Mesothelial cell of epicardium (in vitro differentiated cells): ENCODE measurements at regions not wholly inside any gene's neighbourhood (a gene's known extent, or its start where the extent isn't known, plus 50 kb on each side); places are given as distances from the start of the nearest gene placed in this dataset.

ENCODE experiments used
- DNase-seq, 2 experiments: peaks; one replicate each; pipeline ENCODE4 v3.0.0; 2021; ENCODE audit warnings: low spot score in 2 of 2; ENCODE audit not compliant: unreplicated experiment in 2 of 2
- H3K27ac Mint-ChIP-seq: 2 replicates; pipeline ENCODE4 v1.8.0; 2021; ENCODE audit warnings: mixed read lengths
- H3K27me3 Mint-ChIP-seq: 2 replicates; pipeline ENCODE4 v1.8.0; 2021; ENCODE audit warnings: low read depth, mixed read lengths
- H3K36me3 Mint-ChIP-seq: 2 replicates; pipeline ENCODE4 v1.8.0; 2021; ENCODE audit warnings: mixed read lengths
- H3K4me1 Mint-ChIP-seq: 2 replicates; pipeline ENCODE4 v1.8.0; 2021; ENCODE audit warnings: mixed read lengths
- H3K4me3 Mint-ChIP-seq: 2 replicates; pipeline ENCODE4 v1.8.0; 2021; ENCODE audit warnings: mild to moderate bottlenecking, moderate library complexity, mixed read lengths
- H3K9me3 Mint-ChIP-seq: 2 replicates; pipeline ENCODE4 v1.8.0; 2021; ENCODE audit warnings: mixed read lengths
- CTCF ChIP-seq: fragments of 200-600 bp; sonication (generic); IDR thresholded peaks from one replicate; pipeline ENCODE4 v1.5.0; 2021; ENCODE audit warnings: antibody characterized with exemption; ENCODE audit not compliant: unreplicated experiment

- Mint-ChIP-seq H3K4me1 (peaks cover 20% of the 10 kb centered on the region), H3K27ac (no peak overlapping the region), H3K4me3 (no peak overlapping the region), H3K9me3 (peaks cover 3% of the 10 kb centered on the region), H3K27me3 (no peaks in the 10 kb centered on the region), H3K36me3 (peaks cover 4% of the 10 kb centered on the region)
- peak in 1 of 2 experiments; percentile 17 for DNase-seq
- TF ChIP-seq CTCF: no peak
These were observed 70.0 kb upstream of the INPP5A start for GRCh38 chr10:132467464-132468149.

DNA sequence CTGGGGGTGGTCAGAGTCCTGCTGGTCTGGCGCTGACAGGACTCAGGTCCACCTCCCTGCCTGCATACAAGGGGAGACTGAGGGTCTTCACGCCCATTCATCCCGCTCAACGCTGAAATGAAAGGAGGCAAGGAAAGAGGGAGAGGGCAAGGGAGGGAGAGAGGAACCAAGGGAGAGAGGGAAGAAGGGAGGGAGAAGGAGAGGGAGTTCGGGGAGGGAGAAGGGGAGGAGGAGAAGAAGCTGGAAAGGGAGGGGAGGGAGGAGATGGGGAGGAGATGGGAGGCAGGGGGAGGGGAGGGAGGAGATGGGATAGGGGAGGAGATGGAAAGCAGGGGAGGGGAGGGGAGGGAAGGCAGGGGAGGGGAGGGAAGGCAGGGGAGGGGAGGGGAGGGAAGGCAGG lies 69.4 kb upstream of the INPP5A start:
- Mint-ChIP-seq H3K4me3 (no peak overlapping the region), H3K4me1 (peaks cover 20% of the 10 kb centered on the region), H3K9me3 (peaks cover 4% of the 10 kb centered on the region), H3K27me3 (peaks cover under 1% of the 10 kb centered on the region), H3K27ac (peak overlapping the region; percentile 39), H3K36me3 (peaks cover 4% of the 10 kb centered on the region)
- TF ChIP-seq CTCF: no peak
- DNase-seq: no peak

GRCh38 chr10:132468651-132469050 lies 68.9 kb upstream of the INPP5A start:
- DNase-seq: peak in 1 of 2 experiments; percentile 12
- Mint-ChIP-seq H3K9me3 (peaks cover 8% of the 10 kb centered on the region), H3K36me3 (peaks cover 4% of the 10 kb centered on the region), H3K27me3 (peaks cover 1% of the 10 kb centered on the region), H3K4me1 (peaks cover 20% of the 10 kb centered on the region), H3K27ac (no peak overlapping the region), H3K4me3 (no peak overlapping the region)
- TF ChIP-seq CTCF: no peak

DNA sequence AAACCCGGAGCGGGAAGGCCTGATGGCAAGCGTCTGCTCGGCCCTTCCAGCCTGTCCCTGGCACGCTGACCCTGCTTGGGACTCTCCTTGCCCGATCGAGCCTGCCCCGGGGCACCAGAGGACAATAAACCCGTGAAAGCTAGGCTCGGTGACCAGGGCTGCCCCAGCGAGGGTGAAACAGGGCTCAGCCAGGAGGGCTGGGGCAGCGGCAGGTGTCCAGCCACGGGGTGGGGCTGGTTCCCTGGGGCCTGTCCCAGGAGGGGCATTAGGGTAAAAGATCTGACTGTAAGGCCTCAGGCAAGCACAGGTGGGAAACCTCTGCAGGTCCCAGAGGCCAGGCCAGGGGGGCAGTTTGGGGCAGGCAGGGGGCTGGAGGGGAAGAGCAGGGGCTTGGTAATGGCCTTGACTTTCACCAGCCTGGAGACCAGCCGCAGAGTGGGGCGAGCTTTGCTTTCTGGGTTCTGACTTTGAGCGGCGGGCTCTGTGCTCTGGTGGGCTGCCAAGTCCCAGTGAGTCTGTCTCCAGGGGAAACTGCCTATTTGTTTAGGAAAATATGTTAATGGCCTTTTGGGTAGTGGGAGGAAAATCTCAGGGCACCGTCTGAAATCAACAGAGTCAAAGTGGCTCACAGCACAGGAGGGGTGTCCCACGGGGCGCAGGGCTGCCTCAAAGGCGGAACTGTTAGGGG lies 68.2 kb upstream of the INPP5A start:
- Mint-ChIP-seq H3K4me1 (peaks cover 20% of the 10 kb centered on the region), H3K4me3 (no peak overlapping the region), H3K27me3 (peaks cover 1% of the 10 kb centered on the region), H3K9me3 (peaks cover 8% of the 10 kb centered on the region), H3K27ac (peak overlapping the region; percentile 94), H3K36me3 (peaks cover 4% of the 10 kb centered on the region)
- TF ChIP-seq CTCF: no peak
- peak in 1 of 2 experiments; percentile 27 for DNase-seq

- H3K27me3 Mint-ChIP-seq: peaks cover 1% of the 10 kb centered on the region
- peak overlapping the region; percentile 53 for H3K27ac Mint-ChIP-seq
- H3K36me3 Mint-ChIP-seq: peaks cover 4% of the 10 kb centered on the region
- H3K9me3 Mint-ChIP-seq: peaks cover 8% of the 10 kb centered on the region
- H3K4me3 Mint-ChIP-seq: no peak overlapping the region
- DNase-seq: peak in 1 of 2 experiments; percentile 5
- no peak for TF ChIP-seq CTCF
- H3K4me1 Mint-ChIP-seq: peaks cover 17% of the 10 kb centered on the region
These were observed 67.0 kb upstream of the INPP5A start for GRCh38 chr10:132470410-132471124.
